ENCODE measurements at regions not wholly inside any gene's neighbourhood (a gene's known extent, or its start where the extent isn't known, plus 50 kb on each side); places are given as distances from the start of the nearest gene placed in this dataset.

- DNase-seq (ENCODE audit: low read depth), result no peak
Observed at GRCh38 chr10:58140691-58141347, 126.9 kb downstream of the IPMK start.

- no peak for DNase-seq (ENCODE audit: low read depth)
Observed at GRCh38 chr10:58140054-58140453, 127.6 kb downstream of the IPMK start.

- no peak for DNase-seq (ENCODE audit: low read depth)
Observed at GRCh38 chr10:58137813-58138212, 129.9 kb downstream of the IPMK start.

GRCh38 chr10:58115218-58116050, 152.3 kb downstream of the IPMK start:
- no peak for DNase-seq (ENCODE audit: low read depth)

GRCh38 chr10:58109731-58110130, 158.0 kb downstream of the IPMK start:
- no peak for DNase-seq (ENCODE audit: low read depth)

- peak; percentile 17 for DNase-seq (ENCODE audit: low read depth)
Observed at GRCh38 chr10:58107506-58107905, 160.2 kb downstream of the IPMK start.

GRCh38 chr10:58106211-58107035, 161.3 kb downstream of the IPMK start:
- DNase-seq (ENCODE audit: low read depth), result no peak

GRCh38 chr10:58104351-58104751, 163.3 kb downstream of the IPMK start:
- no peak for DNase-seq (ENCODE audit: low read depth)

GRCh38 chr10:58102897-58103296, 164.8 kb downstream of the IPMK start:
- DNase-seq (ENCODE audit: low read depth), result no peak

- no peak for DNase-seq (ENCODE audit: low read depth)
Observed at GRCh38 chr10:58101682-58102081, 166.0 kb downstream of the IPMK start.

GRCh38 chr10:58094985-58095718, 172.5 kb downstream of the IPMK start:
- no peak for DNase-seq (ENCODE audit: low read depth)

- DNase-seq (ENCODE audit: low read depth), result no peak
Observed at GRCh38 chr10:58091886-58092285, 175.8 kb downstream of the IPMK start.

GRCh38 chr10:58089739-58090138, 178.0 kb downstream of the IPMK start:
- DNase-seq (ENCODE audit: low read depth), result no peak

GRCh38 chr10:58087896-58088295, 179.8 kb downstream of the IPMK start:
- DNase-seq (ENCODE audit: low read depth), result no peak

GRCh38 chr10:58086763-58087150, 180.9 kb downstream of the IPMK start:
- DNase-seq (ENCODE audit: low read depth), result no peak

- no peak for DNase-seq (ENCODE audit: low read depth)
Observed at GRCh38 chr10:58086144-58086762, 181.4 kb downstream of the IPMK start.

GRCh38 chr10:58082248-58082647, 185.4 kb downstream of the IPMK start:
- DNase-seq (ENCODE audit: low read depth), result no peak

- DNase-seq (ENCODE audit: low read depth), result no peak
Observed at GRCh38 chr10:58081353-58081752, 186.3 kb downstream of the IPMK start.

- no peak for DNase-seq (ENCODE audit: low read depth)
Observed at GRCh38 chr10:58079461-58079860, 188.2 kb downstream of the IPMK start.

GRCh38 chr10:58072634-58073033, 195.1 kb downstream of the IPMK start:
- no peak for DNase-seq (ENCODE audit: low read depth)

- DNase-seq (ENCODE audit: low read depth), result no peak
Observed at GRCh38 chr10:58070956-58071355, 196.7 kb downstream of the IPMK start.

GRCh38 chr10:58068809-58069208, 198.9 kb downstream of the IPMK start:
- no peak for DNase-seq (ENCODE audit: low read depth)
